Activated CD8-positive, alpha-beta memory T cell treated with anti-CD3 and anti-CD28 coated beads for 48 hours (primary cell): ENCODE measurements at regions not wholly inside any gene's neighbourhood (a gene's known extent, or its start where the extent isn't known, plus 50 kb on each side); places are given as distances from the start of the nearest gene placed in this dataset.
A peak's percentile ranks its signal among the peaks of the same experiment; 100 is the strongest.
"Not testable (repeated sequence)": the region's sequence is repeated elsewhere in the genome, so short reads cannot be mapped to it uniquely, and the experiment has no call there.

Experiments used
- DNase-seq, 3 experiments: peaks; one replicate each; pipeline ENCODE4 v3.0.0-alpha.2; 2020; ENCODE audit warnings: low read depth in 2 of 3, low spot score in 2 of 3

- not testable (repeated sequence) for DNase-seq
Observed at GRCh38 chr1:120465900-120466299, 51.1 kb downstream of the NBPF8 start.

- DNase-seq: not testable (repeated sequence)
Observed at GRCh38 chr1:120477663-120478062, 62.8 kb downstream of the NBPF8 start.

- not testable (repeated sequence) for DNase-seq
Observed at GRCh38 chr1:120478400-120478799, 63.6 kb downstream of the NBPF8 start.

- DNase-seq: not testable (repeated sequence)
Observed at GRCh38 chr1:120487542-120487941, 72.7 kb downstream of the NBPF8 start.

- DNase-seq: not testable (repeated sequence)
Observed at GRCh38 chr1:120489217-120489616, 74.4 kb downstream of the NBPF8 start.

GRCh38 chr1:120497145-120497544 lies 82.3 kb downstream of the NBPF8 start:
- not testable (repeated sequence) for DNase-seq

- DNase-seq: not testable (repeated sequence)
Observed at GRCh38 chr1:120503284-120503683, 88.4 kb downstream of the NBPF8 start.

GRCh38 chr1:120506352-120506751 lies 91.5 kb downstream of the NBPF8 start:
- not testable (repeated sequence) for DNase-seq

- not testable (repeated sequence) for DNase-seq
Observed at GRCh38 chr1:120508351-120508750, 93.5 kb downstream of the NBPF8 start.

GRCh38 chr1:120509258-120509657 lies 94.4 kb downstream of the NBPF8 start:
- not testable (repeated sequence) for DNase-seq

- not testable (repeated sequence) for DNase-seq
Observed at GRCh38 chr1:120513099-120513498, 98.3 kb downstream of the NBPF8 start.

- DNase-seq: not testable (repeated sequence)
Observed at GRCh38 chr1:120513531-120513930, 98.7 kb downstream of the NBPF8 start.

GRCh38 chr1:120519196-120519595 lies 104.4 kb downstream of the NBPF8 start:
- not testable (repeated sequence) for DNase-seq

GRCh38 chr1:120524416-120524815 lies 109.6 kb downstream of the NBPF8 start:
- not testable (repeated sequence) for DNase-seq

- not testable (repeated sequence) for DNase-seq
Observed at GRCh38 chr1:120525386-120525785, 110.6 kb downstream of the NBPF8 start.

GRCh38 chr1:120529475-120530089 lies 114.7 kb downstream of the NBPF8 start:
- peak in 1 of 3 experiments; percentile 1 for DNase-seq

- not testable (repeated sequence) for DNase-seq
Observed at GRCh38 chr1:120531455-120531854, 116.6 kb downstream of the NBPF8 start.

GRCh38 chr1:120534361-120535047 lies 119.7 kb downstream of the NBPF8 start:
- not testable (repeated sequence) for DNase-seq

- not testable (repeated sequence) for DNase-seq
Observed at GRCh38 chr1:120535052-120535451, 120.2 kb downstream of the NBPF8 start.

GRCh38 chr1:120541394-120541793 lies 126.6 kb downstream of the NBPF8 start:
- not testable (repeated sequence) for DNase-seq

GRCh38 chr1:120542365-120542764 lies 127.5 kb downstream of the NBPF8 start:
- not testable (repeated sequence) for DNase-seq

- DNase-seq: not testable (repeated sequence)
Observed at GRCh38 chr1:120542940-120543339, 128.1 kb downstream of the NBPF8 start.
